Astrocyte of the spinal cord (primary cell): ENCODE measurements at regions not wholly inside any gene's neighbourhood (a gene's known extent, or its start where the extent isn't known, plus 50 kb on each side); places are given as distances from the start of the nearest gene placed in this dataset.

Source experiments
- DNase-seq: peaks from one replicate; pipeline ENCODE4 v3.0.0; 2011; ENCODE audit warnings: low read depth, low spot score
- H3K4me3 ChIP-seq: 2 replicates; pipeline ENCODE4 v1.5.1; 2011; ENCODE audit warnings: low read depth, mild to moderate bottlenecking, low read length, moderate library complexity
- CTCF ChIP-seq: IDR thresholded peaks from 2 replicates; pipeline ENCODE4 v1.5.1; 2012; ENCODE audit warnings: low read depth, mild to moderate bottlenecking, low read length, inconsistent platforms
- in situ Hi-C: cut with HindIII; loops from 2 replicates; pipeline ENCODE4 v1.10.0; 2017; ENCODE audit warnings: low sequenced_read_pairs

GRCh38 chr1:238409191-238409850 lies 518.6 kb upstream of the ZP4 start:
- DNase-seq: peak; percentile 97
- no peak for TF ChIP-seq CTCF
- in situ Hi-C loops: no loop called here
- no peak overlapping the region for H3K4me3 ChIP-seq

- no peak for DNase-seq
- in situ Hi-C loops: no loop called here
- no peak overlapping the region for H3K4me3 ChIP-seq
- no peak for TF ChIP-seq CTCF
Measured at GRCh38 chr1:238408737-238409136, 518.0 kb upstream of the ZP4 start.

- no peak overlapping the region for H3K4me3 ChIP-seq
- no peak for TF ChIP-seq CTCF
- DNase-seq: no peak
- in situ Hi-C loops: no loop called here
Measured at GRCh38 chr1:238406098-238406860, 515.6 kb upstream of the ZP4 start.

GRCh38 chr1:238404921-238405320 lies 514.2 kb upstream of the ZP4 start:
- H3K4me3 ChIP-seq: no peak overlapping the region
- in situ Hi-C loops: no loop called here
- TF ChIP-seq CTCF: no peak
- DNase-seq: no peak

- no peak for TF ChIP-seq CTCF
- in situ Hi-C loops: no loop called here
- H3K4me3 ChIP-seq: no peak overlapping the region
- no peak for DNase-seq
Measured at GRCh38 chr1:238404481-238404880, 513.8 kb upstream of the ZP4 start.

GRCh38 chr1:238401144-238401543 lies 510.4 kb upstream of the ZP4 start:
- in situ Hi-C loops: no loop called here
- H3K4me3 ChIP-seq: no peak overlapping the region
- TF ChIP-seq CTCF: no peak
- no peak for DNase-seq
